Middle frontal gyrus (tissue), 1 donor: ENCODE measurements at regions not wholly inside any gene's neighbourhood (a gene's known extent, or its start where the extent isn't known, plus 50 kb on each side); places are given as distances from the start of the nearest gene placed in this dataset.

Experiments used
- DNase-seq: peaks from one replicate; pipeline ENCODE4 v3.0.0-alpha.2; 2015; ENCODE audit warnings: low spot score; ENCODE audit errors: extremely low spot score

GRCh38 chr13:111862836-111863815, 203.8 kb upstream of the SOX1 start:
- no peak for DNase-seq

- no peak for DNase-seq
These were observed 202.4 kb upstream of the SOX1 start for GRCh38 chr13:111864566-111864965.

GRCh38 chr13:111865046-111865445, 201.9 kb upstream of the SOX1 start:
- DNase-seq, result no peak

- DNase-seq, result no peak
These were observed 201.1 kb upstream of the SOX1 start for GRCh38 chr13:111865826-111866225.

- DNase-seq, result no peak
These were observed 200.2 kb upstream of the SOX1 start for GRCh38 chr13:111866731-111867245.

GRCh38 chr13:111867657-111868056, 199.3 kb upstream of the SOX1 start:
- DNase-seq, result no peak

GRCh38 chr13:111868716-111869115, 198.2 kb upstream of the SOX1 start:
- DNase-seq, result no peak

- no peak for DNase-seq
These were observed 194.3 kb upstream of the SOX1 start for GRCh38 chr13:111872475-111873150.

GRCh38 chr13:111873676-111874178, 193.2 kb upstream of the SOX1 start:
- DNase-seq, result no peak

GRCh38 chr13:111874981-111875380, 192.0 kb upstream of the SOX1 start:
- DNase-seq, result no peak

GRCh38 chr13:111875915-111876314, 191.0 kb upstream of the SOX1 start:
- DNase-seq, result no peak

- DNase-seq, result no peak
These were observed 190.4 kb upstream of the SOX1 start for GRCh38 chr13:111876506-111876905.

- DNase-seq, result no peak
These were observed 189.0 kb upstream of the SOX1 start for GRCh38 chr13:111877906-111878305.

- DNase-seq, result no peak
These were observed 187.2 kb upstream of the SOX1 start for GRCh38 chr13:111879719-111880118.

- DNase-seq, result no peak
These were observed 186.8 kb upstream of the SOX1 start for GRCh38 chr13:111880185-111880584.

GRCh38 chr13:111881700-111882099, 185.2 kb upstream of the SOX1 start:
- DNase-seq, result no peak

- DNase-seq, result no peak
These were observed 184.6 kb upstream of the SOX1 start for GRCh38 chr13:111882351-111882750.

GRCh38 chr13:111883571-111884343, 183.2 kb upstream of the SOX1 start:
- no peak for DNase-seq

- no peak for DNase-seq
These were observed 180.6 kb upstream of the SOX1 start for GRCh38 chr13:111886217-111886945.

GRCh38 chr13:111893071-111893606, 173.8 kb upstream of the SOX1 start:
- no peak for DNase-seq
